Lower lobe of right lung (tissue), 2 donors: ENCODE measurements at regions not wholly inside any gene's neighbourhood (a gene's known extent, or its start where the extent isn't known, plus 50 kb on each side); places are given as distances from the start of the nearest gene placed in this dataset.

ENCODE experiments used
- ATAC-seq, 2 donors: fragments of 200-7000 bp; cut with Tn5 transposase; one replicate each; pipeline ENCODE4 v1.9.1; 2020 to 2022; ENCODE audit warnings: mild to moderate bottlenecking in 2 of 2, moderate library complexity in 2 of 2
- DNase-seq: peaks from one replicate; pipeline ENCODE4 v3.0.0-alpha.2; 2020
- H3K27ac ChIP-seq: fragments of 200-600 bp; one replicate; pipeline ENCODE4 v1.8.0; 2022
- H3K27me3 ChIP-seq: fragments of 200-600 bp; one replicate; pipeline ENCODE4 v1.8.0; 2022; ENCODE audit warnings: low read depth
- H3K36me3 ChIP-seq: fragments of 200-600 bp; one replicate; pipeline ENCODE4 v1.8.0; 2022; ENCODE audit warnings: mild to moderate bottlenecking
- H3K4me1 ChIP-seq: fragments of 200-600 bp; one replicate; pipeline ENCODE4 v1.8.0; 2022
- H3K4me3 ChIP-seq: fragments of 200-600 bp; one replicate; pipeline ENCODE4 v1.8.0; 2022; ENCODE audit warnings: mild to moderate bottlenecking
- H3K9me3 ChIP-seq: fragments of 200-600 bp; one replicate; pipeline ENCODE4 v1.8.0; 2022
- CTCF ChIP-seq: fragments of 200-600 bp; IDR thresholded peaks from one replicate; pipeline ENCODE4 v1.8.0; 2022; ENCODE audit warnings: antibody characterized with exemption, mild to moderate bottlenecking
- intact Hi-C: fragments of 100-400 bp; cut with DNase I; formaldehyde crosslinking; loops from one replicate; pipeline ENCODE4 v1.11.0; 2022
- donor health status: DM: no; HTN: yes; CAD: no; lungs with severe emphysema.

- ATAC-seq: no peak
- no peak overlapping the region for H3K27ac ChIP-seq
- no peaks in the 10 kb centered on the region for H3K4me1 ChIP-seq
- DNase-seq: no peak
- H3K4me3 ChIP-seq: no peak overlapping the region
- no peaks in the 10 kb centered on the region for H3K9me3 ChIP-seq
- no peaks in the 10 kb centered on the region for H3K27me3 ChIP-seq
- no peak for TF ChIP-seq CTCF
- intact Hi-C loops: no loop called here
- no peaks in the 10 kb centered on the region for H3K36me3 ChIP-seq
Measured at GRCh38 chr6:165910184-165910966, 247.3 kb upstream of the PDE10A start.

GRCh38 chr6:165906736-165907135 is 243.7 kb upstream of the PDE10A start:
- no peaks in the 10 kb centered on the region for H3K27me3 ChIP-seq
- no peaks in the 10 kb centered on the region for H3K9me3 ChIP-seq
- TF ChIP-seq CTCF: no peak
- no peaks in the 10 kb centered on the region for H3K36me3 ChIP-seq
- no peak overlapping the region for H3K27ac ChIP-seq
- ATAC-seq (no peak), DNase-seq (no peak)
- no peak overlapping the region for H3K4me3 ChIP-seq
- no peaks in the 10 kb centered on the region for H3K4me1 ChIP-seq
- intact Hi-C loops: no loop called here

- H3K27ac ChIP-seq: no peak overlapping the region
- H3K36me3 ChIP-seq: no peaks in the 10 kb centered on the region
- H3K9me3 ChIP-seq: no peaks in the 10 kb centered on the region
- no peaks in the 10 kb centered on the region for H3K27me3 ChIP-seq
- intact Hi-C loops: no loop called here
- no peak for ATAC-seq
- DNase-seq: no peak
- TF ChIP-seq CTCF: no peak
- H3K4me1 ChIP-seq: no peaks in the 10 kb centered on the region
- no peak overlapping the region for H3K4me3 ChIP-seq
Measured at GRCh38 chr6:165905744-165906143, 242.7 kb upstream of the PDE10A start.

- no peak overlapping the region for H3K4me3 ChIP-seq
- H3K27ac ChIP-seq: no peak overlapping the region
- no peak for TF ChIP-seq CTCF
- H3K27me3 ChIP-seq: no peaks in the 10 kb centered on the region
- no peaks in the 10 kb centered on the region for H3K36me3 ChIP-seq
- no peaks in the 10 kb centered on the region for H3K4me1 ChIP-seq
- DNase-seq (no peak), ATAC-seq (no peak)
- intact Hi-C loops: no loop called here
- no peaks in the 10 kb centered on the region for H3K9me3 ChIP-seq
Measured at GRCh38 chr6:165900970-165901369, 237.9 kb upstream of the PDE10A start.

- Histone ChIP-seq H3K36me3 (no peaks in the 10 kb centered on the region), H3K4me1 (no peaks in the 10 kb centered on the region), H3K9me3 (no peaks in the 10 kb centered on the region), H3K27me3 (no peaks in the 10 kb centered on the region), H3K4me3 (no peak overlapping the region), H3K27ac (no peak overlapping the region)
- no peak for DNase-seq
- TF ChIP-seq CTCF: no peak
- intact Hi-C loops: no loop called here
- ATAC-seq: no peak
Measured at GRCh38 chr6:165899611-165900010, 236.6 kb upstream of the PDE10A start.
